HFF-Myc (cell line): ENCODE measurements at regions not wholly inside any gene's neighbourhood (a gene's known extent, or its start where the extent isn't known, plus 50 kb on each side); places are given as distances from the start of the nearest gene placed in this dataset.

Experiments
- DNase-seq: peaks from one replicate; pipeline ENCODE4 v3.0.0-alpha.2; 2011; ENCODE audit warnings: low read depth; ENCODE audit errors: extremely low read depth
- H3K4me3 ChIP-seq: replicated peaks from 2 replicates; pipeline ENCODE4 v1.5.1; 2011; ENCODE audit warnings: low read depth, mild to moderate bottlenecking, control low read depth, low read length
- TF ChIP-seq, protein P1 (sequence below): IDR thresholded peaks from 2 replicates; pipeline ENCODE4 v1.5.1; 2012; ENCODE audit warnings: mild to moderate bottlenecking, low read depth, low read length, control low read depth; ENCODE audit errors: missing control alignments

DNA sequence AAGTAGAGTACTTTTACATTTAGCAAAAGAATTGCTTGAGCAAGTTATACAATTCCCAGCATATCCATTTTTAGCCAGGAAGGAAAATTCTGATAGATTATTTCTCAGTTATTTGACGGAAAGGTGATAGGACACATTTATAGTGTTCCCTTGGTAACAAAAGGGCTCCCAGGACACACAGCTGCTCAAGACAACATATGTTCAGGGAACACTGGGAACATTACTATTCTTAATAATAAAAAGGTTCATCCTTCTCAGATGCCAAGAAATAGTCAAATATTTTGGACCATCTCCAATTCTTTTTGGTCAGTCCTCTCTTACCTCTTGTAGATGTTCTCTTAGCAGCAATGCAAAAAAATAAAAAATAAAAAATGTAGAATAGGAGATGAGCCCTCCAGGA lies 66.8 kb upstream of the SMAD1 start:
- DNase-seq = no peak
- H3K4me3 ChIP-seq = no peak overlapping the region
- TF ChIP-seq, protein P1, sequence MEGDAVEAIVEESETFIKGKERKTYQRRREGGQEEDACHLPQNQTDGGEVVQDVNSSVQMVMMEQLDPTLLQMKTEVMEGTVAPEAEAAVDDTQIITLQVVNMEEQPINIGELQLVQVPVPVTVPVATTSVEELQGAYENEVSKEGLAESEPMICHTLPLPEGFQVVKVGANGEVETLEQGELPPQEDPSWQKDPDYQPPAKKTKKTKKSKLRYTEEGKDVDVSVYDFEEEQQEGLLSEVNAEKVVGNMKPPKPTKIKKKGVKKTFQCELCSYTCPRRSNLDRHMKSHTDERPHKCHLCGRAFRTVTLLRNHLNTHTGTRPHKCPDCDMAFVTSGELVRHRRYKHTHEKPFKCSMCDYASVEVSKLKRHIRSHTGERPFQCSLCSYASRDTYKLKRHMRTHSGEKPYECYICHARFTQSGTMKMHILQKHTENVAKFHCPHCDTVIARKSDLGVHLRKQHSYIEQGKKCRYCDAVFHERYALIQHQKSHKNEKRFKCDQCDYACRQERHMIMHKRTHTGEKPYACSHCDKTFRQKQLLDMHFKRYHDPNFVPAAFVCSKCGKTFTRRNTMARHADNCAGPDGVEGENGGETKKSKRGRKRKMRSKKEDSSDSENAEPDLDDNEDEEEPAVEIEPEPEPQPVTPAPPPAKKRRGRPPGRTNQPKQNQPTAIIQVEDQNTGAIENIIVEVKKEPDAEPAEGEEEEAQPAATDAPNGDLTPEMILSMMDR = no peak

DNA sequence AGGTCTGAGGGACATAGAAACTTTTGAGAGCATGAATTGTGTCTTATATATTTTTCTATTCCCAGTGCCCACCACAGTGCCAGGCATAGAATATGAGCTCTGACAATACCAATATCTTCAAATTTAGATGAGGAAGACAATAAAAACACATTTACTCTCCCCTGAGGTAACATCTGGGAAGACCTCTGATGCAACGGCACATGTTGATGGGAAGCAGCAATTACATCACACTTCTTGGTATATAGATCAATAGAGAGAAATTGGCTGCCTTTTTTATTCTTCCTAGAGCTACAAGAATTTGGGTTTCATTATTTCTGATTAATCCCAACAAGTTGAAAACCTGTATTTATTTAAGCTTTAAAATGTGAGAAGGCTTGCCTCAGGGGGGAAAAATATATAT lies 67.4 kb upstream of the SMAD1 start:
- no peak overlapping the region for H3K4me3 ChIP-seq
- TF ChIP-seq, protein P1 = no peak
- DNase-seq = no peak

DNA sequence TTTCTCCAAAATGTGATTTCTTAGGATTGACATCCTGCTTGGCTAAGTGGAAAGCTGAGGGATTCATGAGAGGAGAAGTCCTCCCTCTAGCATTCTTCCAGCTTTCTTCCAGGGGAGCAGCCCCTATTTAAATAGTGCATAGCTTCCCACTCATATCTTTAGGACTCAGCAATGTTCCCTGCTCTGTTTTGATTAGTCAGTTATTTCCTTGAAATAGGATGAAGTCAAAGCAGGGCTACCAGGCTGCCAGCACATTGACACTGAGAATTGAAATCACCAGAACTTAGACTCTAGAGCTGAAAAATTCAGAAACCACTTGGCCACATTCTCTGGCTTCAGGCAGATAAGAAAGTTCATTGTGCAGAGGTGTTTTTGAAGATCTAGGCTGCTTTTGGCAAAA lies 74.7 kb upstream of the SMAD1 start:
- DNase-seq = no peak
- no peak overlapping the region for H3K4me3 ChIP-seq
- TF ChIP-seq, protein P1 = no peak

DNA sequence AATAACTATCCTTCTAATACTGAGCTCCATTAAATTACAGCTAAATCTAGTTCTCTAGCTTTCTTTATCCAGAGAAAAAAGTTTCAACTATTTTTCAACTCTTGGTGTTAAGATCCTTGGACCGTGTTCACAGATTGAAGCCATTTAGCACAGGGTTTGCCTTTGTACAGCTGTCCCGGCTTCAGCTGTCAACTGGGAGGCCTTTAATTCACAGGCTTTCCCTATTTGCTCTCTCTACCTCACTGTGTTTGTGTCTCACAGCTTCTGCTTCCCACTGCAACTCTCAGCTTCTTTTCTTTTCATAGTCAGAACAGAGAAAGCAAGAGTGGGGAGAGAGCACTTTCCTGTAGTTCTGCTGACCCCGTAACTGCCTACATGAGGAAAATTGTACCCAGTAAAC lies 76.9 kb upstream of the SMAD1 start:
- no peak for DNase-seq
- TF ChIP-seq, protein P1 = no peak
- no peak overlapping the region for H3K4me3 ChIP-seq

DNA sequence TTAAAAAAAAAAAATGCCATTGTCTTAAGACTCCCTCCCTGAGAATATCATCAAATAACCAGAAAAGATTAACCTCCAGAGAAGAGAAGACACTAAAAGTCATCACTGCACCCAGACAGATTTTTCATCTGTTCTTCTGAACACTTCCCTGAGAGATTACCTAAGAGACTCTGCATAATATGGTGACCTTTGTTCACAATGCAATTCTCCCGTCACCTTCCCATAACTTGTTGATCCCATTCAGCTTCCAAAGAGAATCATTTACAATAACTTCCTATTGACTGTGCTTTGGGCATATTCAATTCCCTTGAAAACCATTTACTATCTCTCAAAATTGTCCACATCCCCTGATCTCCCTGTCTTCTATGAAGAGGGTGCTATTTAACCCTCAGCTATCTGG lies 85.1 kb upstream of the SMAD1 start:
- TF ChIP-seq, protein P1 = no peak
- no peak overlapping the region for H3K4me3 ChIP-seq
- no peak for DNase-seq

DNA sequence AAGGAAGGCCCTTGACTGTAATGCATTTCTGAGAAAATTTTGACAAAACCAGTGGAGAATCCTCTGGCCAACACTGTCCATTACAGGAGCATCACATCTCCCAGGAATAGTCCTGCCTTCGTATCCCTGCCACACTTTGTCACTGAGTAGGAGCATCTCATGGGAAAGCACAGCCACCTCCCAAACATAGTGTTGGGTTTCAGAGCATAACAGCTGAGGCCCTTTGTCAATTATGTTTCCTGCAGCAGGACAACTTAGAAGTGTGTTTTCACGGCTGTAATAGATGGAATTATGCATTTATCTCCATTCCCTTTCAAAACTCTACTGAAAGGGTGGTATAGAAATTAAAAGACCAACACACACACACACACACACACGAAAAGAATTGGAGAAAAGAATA lies 91.1 kb upstream of the SMAD1 start:
- DNase-seq = no peak
- no peak overlapping the region for H3K4me3 ChIP-seq
- TF ChIP-seq, protein P1 = no peak

DNA sequence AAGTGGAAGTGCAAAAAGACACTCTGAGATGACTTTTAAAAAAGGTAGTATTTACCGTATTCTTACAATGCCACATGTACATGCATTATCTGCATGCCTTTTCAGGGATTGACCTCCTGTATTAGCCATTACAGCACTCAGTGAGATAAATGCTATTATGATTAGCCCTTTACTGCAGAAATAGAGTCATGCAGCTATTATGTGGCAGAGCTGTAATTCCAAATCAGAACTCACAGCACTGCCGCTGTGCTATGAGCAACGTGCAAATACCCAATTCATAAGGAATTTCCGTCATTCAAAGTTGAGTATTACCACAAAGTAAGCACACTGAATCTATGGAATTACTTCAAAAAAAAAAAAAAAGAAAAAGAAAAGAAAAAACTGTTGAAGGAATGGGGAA lies 92.1 kb upstream of the SMAD1 start:
- TF ChIP-seq, protein P1 = no peak
- no peak overlapping the region for H3K4me3 ChIP-seq
- DNase-seq = no peak
